ENCODE measurements at regions not wholly inside any gene's neighbourhood (a gene's known extent, or its start where the extent isn't known, plus 50 kb on each side); places are given as distances from the start of the nearest gene placed in this dataset.

DNA sequence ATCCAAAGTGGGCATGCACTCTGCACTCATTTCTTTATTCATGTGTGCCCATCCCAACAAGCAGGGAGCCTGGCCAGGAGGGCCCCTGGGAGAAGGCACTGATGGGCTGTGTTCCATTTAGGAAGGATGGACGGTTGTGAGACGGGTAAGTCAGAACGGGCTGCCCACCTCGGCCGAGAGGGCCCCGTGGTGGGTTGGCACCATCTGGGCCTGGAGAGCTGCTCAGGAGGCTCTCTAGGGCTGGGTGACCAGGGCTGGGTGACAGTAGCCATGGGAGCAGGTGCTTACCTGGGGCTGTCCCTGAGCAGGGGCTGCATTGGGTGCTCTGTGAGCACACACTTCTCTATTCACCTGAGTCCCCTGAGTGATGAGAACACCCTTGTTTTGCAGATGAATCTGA lies 129.3 kb upstream of the B3GAT1 start:
- no peak for TF ChIP-seq ZNF384 (IDR thresholded peaks at IDR 0.05)
- TF ChIP-seq SP1 (IDR thresholded peaks at IDR 0.05): no peak
- no peak for TF ChIP-seq FOXK2 (IDR thresholded peaks at IDR 0.05)
- no peak for TF ChIP-seq BHLHE40 (IDR thresholded peaks at IDR 0.05; ENCODE audit: borderline replicate concordance)
